ENCODE measurements at regions not wholly inside any gene's neighbourhood (a gene's known extent, or its start where the extent isn't known, plus 50 kb on each side); places are given as distances from the start of the nearest gene placed in this dataset.

GRCh38 chr5:125798307-125798706 is 624.9 kb upstream of the GRAMD2B start:
- TF ChIP-seq YY1 (IDR thresholded peaks at IDR 0.05; ENCODE audit: insufficient read depth, insufficient read length): no peak
- TF ChIP-seq ZNF274 (IDR thresholded peaks at IDR 0.05; ENCODE audit: low read depth, low read length): no peak
